ENCODE measurements at regions not wholly inside any gene's neighbourhood (a gene's known extent, or its start where the extent isn't known, plus 50 kb on each side); places are given as distances from the start of the nearest gene placed in this dataset.

DNA sequence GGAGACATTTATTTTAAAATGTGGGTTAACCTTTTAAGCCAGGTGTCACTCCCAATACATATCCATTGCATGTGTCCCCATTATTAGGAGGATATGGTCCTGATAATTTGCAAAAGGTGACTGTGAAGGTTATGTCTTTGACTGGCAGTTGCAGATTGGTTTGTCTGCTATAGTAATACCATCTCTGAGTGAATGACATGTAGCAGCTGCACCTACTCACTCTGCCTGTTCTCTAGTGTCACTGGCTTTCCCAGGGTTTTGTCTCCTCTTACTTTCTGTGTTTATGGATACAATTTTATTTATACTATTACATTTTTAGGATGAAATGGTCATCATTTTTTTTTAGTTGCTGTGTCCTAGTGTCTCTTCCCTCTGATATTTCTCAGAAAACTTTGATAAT lies 393.2 kb downstream of the C3orf38 start:
- intact Hi-C loops (cut with micrococcal nuclease): no loop called here

DNA sequence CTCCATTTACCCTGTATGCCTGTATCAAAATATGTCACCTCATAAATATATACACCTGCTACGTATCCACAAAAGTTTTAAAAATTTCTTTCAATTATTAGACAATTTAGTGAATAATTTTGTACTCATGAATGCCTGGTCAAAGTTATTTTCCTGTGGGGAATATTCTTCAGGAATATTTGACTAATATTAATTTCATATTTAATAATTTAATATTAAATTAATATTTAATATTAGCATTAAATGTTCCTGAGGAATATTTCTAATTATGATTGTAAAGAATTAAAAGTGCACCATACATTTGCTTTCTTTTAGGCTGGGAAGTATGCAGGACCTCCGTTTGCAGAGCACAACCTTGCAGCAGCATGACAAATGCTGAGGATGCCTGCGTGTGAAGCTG lies 422.7 kb downstream of the C3orf38 start:
- intact Hi-C loops (cut with micrococcal nuclease): no loop called here

- intact Hi-C loops (cut with micrococcal nuclease): no loop called here
Observed at GRCh38 chr3:88573472-88573871, 423.7 kb downstream of the C3orf38 start.

DNA sequence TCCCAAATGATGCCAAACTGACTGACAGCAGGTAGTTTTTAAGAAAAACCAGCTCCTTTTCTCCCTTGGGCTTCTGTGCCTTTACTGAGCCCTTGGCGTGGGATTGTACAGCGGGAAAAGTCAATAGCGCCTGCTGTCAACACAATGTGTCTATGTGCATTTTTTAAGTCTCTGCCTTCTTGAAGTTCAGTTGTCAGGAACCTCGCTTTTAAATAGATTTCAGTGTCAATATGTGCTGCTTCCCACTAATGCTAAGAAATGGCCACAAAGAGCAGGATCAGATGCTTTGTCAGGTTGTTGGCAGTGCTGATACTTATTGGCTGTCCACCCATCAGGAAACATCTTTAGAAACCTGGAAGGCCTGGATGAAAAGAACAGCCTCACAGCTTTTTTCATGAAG lies 424.4 kb downstream of the C3orf38 start:
- intact Hi-C loops (cut with micrococcal nuclease): no loop called here

DNA sequence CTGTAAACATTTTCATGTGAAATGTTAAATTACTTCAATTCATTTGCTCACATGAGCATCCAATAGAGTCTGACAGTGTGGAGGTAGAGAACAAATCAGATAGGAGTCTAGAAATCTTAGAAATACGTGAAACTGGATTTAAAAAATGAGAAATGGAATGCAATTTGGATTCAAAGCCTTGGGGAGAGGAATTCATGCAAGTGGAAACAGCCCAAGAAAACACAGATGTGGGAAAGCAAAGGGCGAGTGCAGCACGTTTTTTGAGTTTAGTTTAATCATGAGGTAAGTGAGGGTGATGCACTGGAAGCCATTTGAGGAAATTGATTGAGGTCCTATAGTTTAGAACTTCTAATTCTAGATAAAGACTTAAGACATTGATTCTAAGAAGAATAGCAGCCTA lies 434.7 kb downstream of the C3orf38 start:
- intact Hi-C loops (cut with micrococcal nuclease): no loop called here

GRCh38 chr3:88586121-88586640 lies 436.4 kb downstream of the C3orf38 start:
- intact Hi-C loops (cut with micrococcal nuclease): no loop called here

- intact Hi-C loops (cut with micrococcal nuclease): no loop called here
Observed at GRCh38 chr3:88589138-88589537, 439.4 kb downstream of the C3orf38 start.

DNA sequence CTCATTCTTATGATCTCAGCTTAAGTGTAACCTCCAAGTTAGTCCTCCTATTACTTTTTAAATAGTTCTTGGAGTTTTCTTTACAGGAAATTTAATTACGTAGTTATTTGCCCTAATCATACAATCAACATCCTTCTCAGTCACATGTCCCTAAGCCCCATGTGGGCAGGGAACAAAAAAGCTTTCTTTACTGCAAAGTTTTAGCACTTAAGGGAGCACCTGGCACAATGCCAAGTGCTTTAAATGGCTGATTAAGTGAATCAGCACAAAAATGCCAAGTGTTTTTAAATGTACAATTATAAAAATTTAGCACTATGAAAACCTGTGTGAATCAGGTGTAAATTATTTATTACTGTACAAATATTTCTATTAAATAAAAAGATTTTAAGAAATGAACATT lies 445.3 kb downstream of the C3orf38 start:
- intact Hi-C loops (cut with micrococcal nuclease): no loop called here

DNA sequence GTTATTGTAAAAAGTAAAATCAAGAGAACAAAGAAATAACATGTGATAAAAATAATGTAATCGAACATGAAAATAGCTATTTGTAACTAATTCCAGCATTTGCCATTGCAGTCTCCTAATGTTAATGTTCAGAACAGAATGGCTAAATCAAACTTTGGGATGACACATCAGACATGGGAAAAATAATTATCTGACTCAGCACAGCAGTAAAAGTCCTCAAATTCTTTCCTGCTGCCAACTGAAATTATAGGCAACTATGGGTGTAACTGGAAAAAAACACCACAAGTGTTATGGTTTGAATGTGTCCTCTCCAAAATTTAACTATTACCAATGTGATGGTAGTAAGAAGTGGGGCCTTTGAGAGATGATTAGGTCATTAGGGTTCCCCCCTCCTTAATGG lies 446.7 kb downstream of the C3orf38 start:
- intact Hi-C loops (cut with micrococcal nuclease): no loop called here

DNA sequence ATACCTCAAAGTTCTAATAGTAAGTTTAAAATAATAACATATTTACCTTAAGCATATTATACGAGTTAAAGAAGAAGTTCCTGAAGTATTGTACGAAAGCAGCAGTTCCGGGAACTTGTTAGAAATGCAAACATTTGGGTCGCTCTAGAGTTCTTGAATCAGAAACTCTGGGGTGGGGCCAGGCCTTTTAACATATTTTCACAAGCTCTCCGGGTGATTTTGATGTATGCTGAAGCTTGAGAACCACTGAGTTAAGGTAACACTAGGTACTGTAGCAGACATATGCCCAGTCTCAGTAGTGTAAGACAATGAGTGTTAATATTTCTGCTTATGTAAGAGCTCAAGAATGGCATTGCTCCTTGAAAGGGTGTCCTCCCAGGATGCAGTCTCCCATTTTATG lies 461.1 kb downstream of the C3orf38 start:
- intact Hi-C loops (cut with micrococcal nuclease): no loop called here

DNA sequence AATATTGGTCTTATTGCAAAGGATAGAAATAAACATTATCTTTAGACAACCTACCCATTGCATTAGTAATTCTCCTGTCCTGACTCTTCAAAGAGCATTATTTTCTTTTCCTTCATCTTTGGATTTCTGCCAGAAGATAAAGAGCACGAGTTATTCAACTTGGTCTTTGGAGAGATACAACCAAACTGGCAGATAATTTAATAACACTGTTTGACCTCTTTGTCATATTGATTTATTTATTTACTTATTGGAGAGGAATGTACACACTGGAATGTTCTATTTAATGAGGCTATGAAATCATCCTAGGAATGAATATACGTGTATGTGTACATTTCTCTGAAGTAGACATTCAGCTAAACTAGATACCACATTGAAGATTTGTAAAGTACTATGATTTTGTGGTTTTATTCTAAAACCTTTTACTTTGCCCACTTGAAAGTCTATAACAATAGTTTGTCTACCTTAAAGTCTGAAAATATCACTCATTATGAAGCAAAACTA lies 462.1 kb downstream of the C3orf38 start:
- intact Hi-C loops (cut with micrococcal nuclease): no loop called here

DNA sequence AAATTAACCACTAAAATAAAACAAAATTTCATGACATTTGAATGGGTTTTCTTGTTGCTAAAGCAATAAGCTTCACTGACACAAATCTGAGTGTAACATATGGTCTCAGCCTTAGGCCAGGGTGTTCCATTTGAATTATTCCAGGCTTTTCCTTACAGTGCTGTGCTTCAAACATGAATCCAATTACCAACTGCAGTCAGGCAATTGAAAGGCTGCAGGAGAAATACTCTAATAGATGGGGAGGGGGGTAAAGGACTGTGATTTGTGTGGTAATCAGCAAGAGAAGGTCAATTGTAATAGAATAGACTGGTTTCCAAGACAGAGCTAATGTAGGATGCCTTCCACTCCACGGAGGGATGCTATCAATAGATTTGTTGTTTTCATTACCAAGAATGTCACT lies 466.7 kb downstream of the C3orf38 start:
- intact Hi-C loops (cut with micrococcal nuclease): no loop called here

GRCh38 chr3:88617283-88617682 lies 467.5 kb downstream of the C3orf38 start:
- intact Hi-C loops (cut with micrococcal nuclease): no loop called here

DNA sequence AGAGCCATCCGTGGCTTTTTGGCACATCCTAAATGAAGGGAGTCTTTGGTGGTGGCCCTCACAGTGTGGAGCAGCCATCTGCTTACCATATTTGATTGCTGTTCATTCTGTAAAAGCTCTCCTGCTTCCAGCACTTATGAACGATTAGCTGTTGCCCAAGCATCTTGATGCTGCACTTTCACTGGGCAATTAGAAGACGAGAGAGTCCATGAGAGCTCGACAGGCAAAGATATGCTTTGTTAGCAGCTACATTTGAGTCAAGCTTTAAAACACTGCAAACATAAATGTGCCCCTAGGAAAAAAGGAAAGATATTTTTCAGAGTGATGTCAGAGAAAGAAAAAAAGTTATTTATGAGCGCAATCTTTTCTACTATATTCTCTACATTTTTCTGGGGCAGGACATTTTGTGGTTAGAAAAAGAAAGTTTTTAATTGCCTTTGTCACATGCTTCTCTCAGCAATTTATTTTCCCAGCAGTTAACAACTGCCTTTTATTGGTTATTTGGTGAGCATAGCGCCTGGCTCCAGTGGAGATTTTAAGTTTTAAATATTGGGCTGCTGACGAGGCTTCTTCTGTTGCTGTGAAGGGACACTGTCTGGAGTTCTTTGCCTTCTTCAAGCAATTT lies 468.4 kb downstream of the C3orf38 start:
- intact Hi-C loops (cut with micrococcal nuclease): no loop called here

DNA sequence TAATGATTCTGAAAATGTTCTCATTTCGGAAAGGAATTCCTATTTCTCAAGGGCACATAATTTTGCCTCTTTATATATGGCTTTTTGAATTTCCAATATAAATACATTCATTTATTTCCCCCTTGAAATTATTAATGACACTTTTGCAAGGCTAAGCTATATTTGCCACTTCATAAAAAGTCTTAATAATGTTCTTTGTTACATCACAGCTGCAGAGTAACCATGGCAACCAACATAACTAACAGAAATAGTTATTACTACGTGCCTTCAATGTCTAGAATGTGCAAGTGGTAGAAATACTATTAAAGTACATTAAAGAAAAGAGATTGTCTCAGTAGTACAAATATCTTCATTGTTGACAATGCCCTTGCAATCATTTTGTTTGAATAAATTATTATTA lies 471.8 kb downstream of the C3orf38 start:
- intact Hi-C loops (cut with micrococcal nuclease): no loop called here

GRCh38 chr3:88623709-88624108 lies 473.9 kb downstream of the C3orf38 start:
- intact Hi-C loops (cut with micrococcal nuclease): no loop called here

- intact Hi-C loops (cut with micrococcal nuclease): no loop called here
Observed at GRCh38 chr3:88626456-88627120, 476.8 kb downstream of the C3orf38 start.

- intact Hi-C loops (cut with micrococcal nuclease): no loop called here
Observed at GRCh38 chr3:88628901-88629300, 478.5 kb upstream of the EPHA3 start.

GRCh38 chr3:88632226-88632625 lies 475.2 kb upstream of the EPHA3 start:
- intact Hi-C loops (cut with micrococcal nuclease): no loop called here

DNA sequence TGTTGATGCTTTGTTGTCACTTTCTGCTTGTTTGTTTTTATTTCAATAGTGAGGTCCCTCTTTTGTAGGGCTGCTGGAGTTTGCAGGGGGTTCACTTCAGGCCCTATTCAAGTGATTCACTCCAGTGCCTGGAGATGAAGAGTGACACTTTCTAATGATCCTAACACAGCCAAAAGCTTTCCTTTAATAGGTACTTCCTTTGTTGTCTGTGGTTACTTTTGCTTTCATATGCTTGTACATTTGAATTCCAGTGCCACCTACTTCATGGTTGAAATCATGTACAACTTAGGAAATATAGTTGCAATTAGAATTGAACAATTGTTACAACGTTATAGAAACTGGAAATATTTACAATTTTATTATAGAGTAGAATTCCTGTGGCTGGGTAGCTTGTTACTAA lies 466.8 kb upstream of the EPHA3 start:
- intact Hi-C loops (cut with micrococcal nuclease): no loop called here

- intact Hi-C loops (cut with micrococcal nuclease): no loop called here
Observed at GRCh38 chr3:88641033-88641604, 466.3 kb upstream of the EPHA3 start.

DNA sequence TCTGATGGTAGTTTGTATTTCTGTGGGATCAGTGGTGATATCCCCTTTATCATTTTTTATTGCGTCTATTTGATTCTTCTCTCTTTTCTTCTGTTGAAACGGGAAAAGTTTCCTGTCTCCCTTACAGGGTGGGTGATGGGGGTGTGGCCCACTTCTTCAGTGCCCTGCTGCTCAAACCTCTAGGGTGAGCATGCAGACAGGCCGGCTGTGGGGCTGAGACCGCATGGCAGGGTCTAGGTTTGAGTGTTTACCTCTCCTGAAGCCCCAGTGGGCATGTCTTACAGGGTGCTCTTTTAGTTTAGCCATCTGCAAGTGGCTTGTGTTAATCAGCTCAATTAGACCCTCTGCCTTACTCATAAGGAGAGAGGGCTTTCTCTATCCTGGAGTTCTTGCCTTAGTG lies 450.0 kb upstream of the EPHA3 start:
- intact Hi-C loops (cut with micrococcal nuclease): no loop called here

GRCh38 chr3:88661433-88661824 lies 446.0 kb upstream of the EPHA3 start:
- intact Hi-C loops (cut with micrococcal nuclease): no loop called here

All from T-helper 2 cell treated with Interferon-gamma antibody and Interleukin-4, amounts not matched to agents 100 ng/mL and 5 ng/mL, for 36 hours (primary cell).